Breast epithelium (tissue), 4 donors: ENCODE measurements at regions not wholly inside any gene's neighbourhood (a gene's known extent, or its start where the extent isn't known, plus 50 kb on each side); places are given as distances from the start of the nearest gene placed in this dataset.

Experiments used
- DNase-seq, 2 donors: peaks; one replicate each; pipeline ENCODE4 v3.0.0-alpha.2; 2019; ENCODE audit warnings: low spot score in 2 of 2
- H3K27ac ChIP-seq, 2 donors: fragments of 200-600 bp; sonication (generic) in 1 of 2; one replicate each; pipeline ENCODE4 v1.5.1; 2016 to 2019; ENCODE audit warnings: mild to moderate bottlenecking in 1 of 2
- H3K27me3 ChIP-seq, 2 donors: fragments of 200-600 bp; sonication (generic) in 1 of 2; one replicate each; pipeline versions ENCODE4 v1.5.1 to v1.6.0; 2017 to 2019; ENCODE audit warnings: control low read depth in 1 of 2, mild to moderate bottlenecking in 1 of 2
- H3K36me3 ChIP-seq: fragments of 200-600 bp; one replicate; pipeline ENCODE4 v1.5.1; 2019
- H3K4me1 ChIP-seq, 2 donors: fragments of 200-600 bp; sonication (generic); one replicate each; pipeline ENCODE4 v1.5.1; 2016 to 2019; ENCODE audit warnings: control low read depth in 1 of 2
- H3K4me3 ChIP-seq, 3 donors: fragments of 200-600 bp; sonication (generic); 1 replicate in 2 of 3; 2 replicates in 1 of 3; pipeline ENCODE4 v1.5.1; 2016 to 2019; ENCODE audit warnings: mild to moderate bottlenecking in 3 of 3, moderate library complexity in 2 of 3
- H3K9me3 ChIP-seq, 2 donors: fragments of 200-600 bp; sonication (generic) in 1 of 2; one replicate each; pipeline ENCODE4 v1.5.1; 2016 to 2019; ENCODE audit warnings: control low read depth in 1 of 2
- CTCF ChIP-seq, 3 donors: fragments of 450-650 bp; IDR thresholded peaks; one replicate each; pipeline ENCODE4 v1.5.1; 2016 to 2017; ENCODE audit warnings: antibody characterized with exemption in 3 of 3, mild to moderate bottlenecking in 3 of 3, moderate library complexity in 3 of 3
- POLR2A ChIP-seq: fragments of 450-650 bp; IDR thresholded peaks from one replicate; pipeline ENCODE4 v1.6.1; 2016; ENCODE audit warnings: antibody characterized with exemption, mild to moderate bottlenecking, moderate library complexity
- POLR2AphosphoS5 ChIP-seq, 3 donors: sonication (generic); formaldehyde crosslinking; IDR thresholded peaks; one replicate each; pipeline ENCODE4 v1.6.1; 2017; ENCODE audit warnings: antibody characterized with exemption in 3 of 3
- intact Hi-C: fragments of 100-400 bp; cut with DNase I; formaldehyde crosslinking; loops from one replicate; pipeline ENCODE4 v1.15.1; 2023; ENCODE audit warnings: low total_unique reads

GRCh38 chr11:45383224-45383623, 97.1 kb upstream of the SYT13 start:
- TF ChIP-seq CTCF (IDR thresholded peaks at IDR 0.05) (no peak), POLR2AphosphoS5 (IDR thresholded peaks at IDR 0.05) (no peak), POLR2A (no peak)
- Histone ChIP-seq H3K4me1 (no peaks in the 10 kb centered on the region), H3K27me3 (peaks cover 0 to 9% of the 10 kb centered on the region in 2 donors), H3K27ac (no peak overlapping the region), H3K4me3 (no peak overlapping the region), H3K36me3 (no peaks in the 10 kb centered on the region), H3K9me3 (no peaks in the 10 kb centered on the region)
- no peak for DNase-seq
- intact Hi-C loops, result no loop called here

DNA sequence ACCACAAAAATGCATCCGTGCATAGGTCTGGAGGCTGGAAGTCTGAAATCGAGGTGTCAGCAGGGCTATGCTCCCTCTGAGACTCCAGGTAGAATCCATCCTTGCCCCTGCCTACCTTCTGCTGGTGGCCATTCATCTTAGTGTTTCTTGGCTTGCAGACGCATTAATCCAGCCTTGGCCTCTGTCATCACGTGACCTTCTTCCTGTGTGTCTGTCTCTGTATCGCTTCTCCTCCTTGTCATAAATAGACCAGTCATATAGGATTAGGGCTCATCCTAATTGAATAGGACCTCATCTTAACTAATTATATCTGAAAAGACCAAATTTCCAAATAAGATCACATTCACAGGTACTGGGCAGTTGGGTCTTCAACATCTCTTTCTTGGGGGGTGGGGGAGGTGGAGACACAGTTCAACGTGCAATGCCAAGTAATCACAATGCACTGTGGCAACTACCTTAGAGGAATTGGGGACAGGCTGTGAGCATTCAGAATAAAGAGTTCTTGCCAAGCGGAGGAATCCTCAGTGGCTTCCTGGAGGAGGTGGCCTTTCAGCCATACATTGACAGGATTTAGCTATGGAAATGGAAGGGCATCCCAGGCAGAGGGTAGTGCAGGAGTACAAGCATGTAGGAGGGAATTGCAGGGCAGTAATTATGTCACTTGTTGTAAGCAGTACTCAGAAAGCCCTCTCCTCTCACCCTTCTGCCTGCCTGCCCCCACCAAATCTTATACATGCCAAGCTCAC, 96.2 kb upstream of the SYT13 start:
- no peak for TF ChIP-seq CTCF (IDR thresholded peaks at IDR 0.05)
- Histone ChIP-seq H3K27me3 (peaks cover 0 to 6% of the 10 kb centered on the region in 2 donors), H3K27ac (no peak overlapping the region), H3K9me3 (no peaks in the 10 kb centered on the region), H3K4me1 (no peaks in the 10 kb centered on the region), H3K36me3 (no peaks in the 10 kb centered on the region), H3K4me3 (no peak overlapping the region)
- DNase-seq, result no peak
- intact Hi-C loops, result no loop called here

DNA sequence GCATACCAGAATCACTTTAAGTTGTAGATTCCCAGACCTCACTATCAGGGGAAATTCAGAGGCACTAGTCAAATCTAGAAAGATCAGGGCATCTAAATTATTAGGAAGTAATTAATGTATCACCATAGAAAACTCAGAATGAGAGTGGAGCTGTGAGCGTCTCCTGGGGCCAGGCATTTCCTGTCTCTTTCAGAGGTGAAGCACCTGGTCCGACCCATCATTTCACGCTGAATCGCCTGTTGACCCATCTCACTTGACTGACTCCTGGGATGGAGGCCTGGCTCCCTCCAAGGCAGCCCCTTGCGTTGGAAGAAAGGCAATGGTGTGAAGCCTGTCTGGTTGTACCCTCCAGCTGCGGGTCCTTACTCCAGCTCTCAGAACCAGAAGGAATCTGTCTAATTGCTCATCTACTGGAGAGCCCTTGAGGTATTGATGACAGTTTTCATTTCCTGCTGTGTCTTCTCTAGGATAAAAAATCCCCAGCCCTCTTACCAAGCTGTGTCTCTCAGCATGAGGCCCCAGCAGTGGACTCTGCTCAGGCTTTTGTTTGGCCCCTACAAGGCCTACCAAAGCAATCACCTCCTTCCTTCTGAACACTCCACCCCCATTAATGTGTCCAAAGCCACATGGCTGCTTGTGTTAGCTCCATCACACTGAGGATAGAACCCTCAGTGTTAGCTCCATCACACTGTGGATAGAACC, 93.2 kb upstream of the SYT13 start:
- intact Hi-C loops, result no loop called here
- TF ChIP-seq POLR2A (no peak), CTCF (IDR thresholded peaks at IDR 0.05) (no peak), POLR2AphosphoS5 (IDR thresholded peaks at IDR 0.05) (no peak)
- Histone ChIP-seq H3K9me3 (no peaks in the 10 kb centered on the region), H3K36me3 (no peaks in the 10 kb centered on the region), H3K27me3 (peaks cover 0 to 5% of the 10 kb centered on the region in 2 donors), H3K4me3 (no peak overlapping the region), H3K4me1 (no peaks in the 10 kb centered on the region), H3K27ac (no peak overlapping the region)
- DNase-seq, result no peak

DNA sequence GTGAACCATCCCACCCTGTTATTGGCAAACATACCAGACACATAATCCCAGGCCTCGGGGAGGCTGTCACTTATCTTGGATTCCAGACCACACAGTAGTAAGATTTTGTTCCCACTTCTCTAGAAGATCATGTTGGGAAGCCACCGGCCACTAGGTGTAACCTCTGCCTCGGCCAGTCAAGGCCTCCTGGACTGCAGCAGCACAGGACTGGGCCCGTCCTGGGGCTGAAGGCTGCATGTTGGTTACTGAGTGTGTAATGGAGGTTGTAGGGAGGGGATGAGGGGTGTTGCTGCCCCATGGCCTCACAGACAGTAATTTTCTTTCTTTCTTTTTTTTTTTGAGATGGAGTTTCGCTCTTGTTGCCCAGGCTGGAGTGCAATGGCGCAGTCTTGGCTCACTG, 92.4 kb upstream of the SYT13 start:
- H3K4me1 ChIP-seq, result no peaks in the 10 kb centered on the region
- intact Hi-C loops, result no loop called here
- H3K36me3 ChIP-seq, result no peaks in the 10 kb centered on the region
- H3K27me3 ChIP-seq, result peaks cover 0 to 5% of the 10 kb centered on the region in 2 donors
- TF ChIP-seq POLR2AphosphoS5 (IDR thresholded peaks at IDR 0.05), result no peak
- H3K27ac ChIP-seq, result no peak overlapping the region
- DNase-seq, result no peak
- H3K4me3 ChIP-seq, result no peak overlapping the region
- no peaks in the 10 kb centered on the region for H3K9me3 ChIP-seq

DNA sequence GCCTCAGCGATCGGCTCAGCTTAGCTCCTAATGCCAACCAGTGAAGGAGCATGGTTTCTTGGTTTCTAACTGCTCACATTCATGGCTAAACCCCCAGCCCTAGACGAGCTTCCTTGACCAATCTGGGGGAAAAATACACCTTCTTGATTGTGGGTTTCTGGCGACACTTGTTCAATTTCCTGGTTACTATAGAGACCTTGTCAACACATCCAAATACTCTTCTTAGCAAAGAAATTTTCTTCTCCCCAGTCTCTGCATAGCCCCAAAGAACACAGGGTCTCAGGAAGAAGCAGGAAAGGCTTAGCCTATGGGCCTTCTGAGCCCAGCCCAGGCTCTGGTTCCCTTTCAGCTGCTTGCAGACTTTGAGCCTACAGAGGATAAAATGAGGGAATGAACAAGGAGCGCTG, 88.5 kb upstream of the SYT13 start:
- Histone ChIP-seq H3K27me3 (peaks cover 0 to 8% of the 10 kb centered on the region in 2 donors), H3K36me3 (no peaks in the 10 kb centered on the region), H3K9me3 (no peaks in the 10 kb centered on the region), H3K27ac (no peak overlapping the region), H3K4me1 (no peaks in the 10 kb centered on the region), H3K4me3 (no peak overlapping the region)
- TF ChIP-seq POLR2AphosphoS5 (IDR thresholded peaks at IDR 0.05) (no peak), CTCF (IDR thresholded peaks at IDR 0.05) (no peak), POLR2A (no peak)
- intact Hi-C loops, result no loop called here
- DNase-seq, result no peak
